DND-41 (cell line): ENCODE measurements at regions not wholly inside any gene's neighbourhood (a gene's known extent, or its start where the extent isn't known, plus 50 kb on each side); places are given as distances from the start of the nearest gene placed in this dataset.
"Not testable (repeated sequence)": the region's sequence is repeated elsewhere in the genome, so short reads cannot be mapped to it uniquely, and the experiment has no call there.

ENCODE experiments used
- ATAC-seq: fragments of 200-7000 bp; cut with Tn5 transposase; 3 replicates; pipeline ENCODE4 v1.9.1; 2021; ENCODE audit warnings: low read depth; ENCODE audit not compliant: insufficient read depth
- DNase-seq: peaks from one replicate; pipeline ENCODE4 v3.0.0-alpha.2; 2020
- H2AFZ ChIP-seq: 2 replicates; pipeline ENCODE4 v1.6.0; 2012; ENCODE audit warnings: low read depth, low read length
- H3K27ac ChIP-seq: 2 replicates; pipeline ENCODE4 v1.5.1; 2012; ENCODE audit warnings: low read length, inconsistent platforms
- H3K27me3 ChIP-seq: fragments of 200-600 bp; sonication (generic); 2 replicates; pipeline ENCODE4 v1.6.0; 2012; ENCODE audit warnings: low read length, mild to moderate bottlenecking, inconsistent platforms; ENCODE audit not compliant: insufficient read depth, poor library complexity
- H3K36me3 ChIP-seq: 2 replicates; pipeline ENCODE4 v1.5.1; 2012; ENCODE audit warnings: low read length, inconsistent platforms; ENCODE audit not compliant: insufficient read depth
- H3K4me1 ChIP-seq: 2 replicates; pipeline ENCODE4 v1.5.1; 2012; ENCODE audit warnings: mild to moderate bottlenecking, low read length; ENCODE audit not compliant: insufficient read depth
- H3K4me2 ChIP-seq: 2 replicates; pipeline ENCODE4 v1.6.0; 2012; ENCODE audit warnings: mild to moderate bottlenecking, moderate library complexity, low read length, inconsistent platforms; ENCODE audit not compliant: insufficient read depth
- H3K4me3 ChIP-seq, 2 experiments: fragments of 200-600 bp in 1 of 2; shearing (Covaris generic) in 1 of 2; 2 replicates each; pipeline ENCODE4 v1.5.1; 2012 to 2016; ENCODE audit warnings: inconsistent platforms in 2 of 2, low read length in 2 of 2, mild to moderate bottlenecking in 2 of 2, low read depth in 1 of 2, moderate library complexity in 1 of 2
- H3K79me2 ChIP-seq: 2 replicates; pipeline ENCODE4 v1.6.0; 2012; ENCODE audit warnings: low read length, inconsistent platforms; ENCODE audit not compliant: insufficient read depth
- H3K9ac ChIP-seq: 2 replicates; pipeline ENCODE4 v1.6.0; 2012; ENCODE audit warnings: low read depth, mild to moderate bottlenecking, inconsistent platforms, low read length, moderate library complexity
- H3K9me3 ChIP-seq: 2 replicates; pipeline ENCODE4 v1.5.1; 2012; ENCODE audit warnings: low read length, moderate library complexity, mild to moderate bottlenecking, inconsistent platforms; ENCODE audit not compliant: insufficient read depth, severe bottlenecking
- H4K20me1 ChIP-seq: 2 replicates; pipeline ENCODE4 v1.6.0; 2012; ENCODE audit warnings: low read length; ENCODE audit not compliant: insufficient read depth
- EZH2 ChIP-seq: IDR thresholded peaks from 3 replicates; pipeline ENCODE4 v1.6.1; 2012; ENCODE audit warnings: borderline replicate concordance, low read depth, mild to moderate bottlenecking, moderate library complexity, low read length, inconsistent platforms; ENCODE audit not compliant: severe bottlenecking
- TF ChIP-seq, protein P1 (sequence below): IDR thresholded peaks from 2 replicates; pipeline ENCODE4 v1.5.1; 2012; ENCODE audit warnings: borderline replicate concordance, low read length, moderate library complexity, mild to moderate bottlenecking; ENCODE audit not compliant: poor library complexity, severe bottlenecking; ENCODE audit errors: extremely low read depth

DNA sequence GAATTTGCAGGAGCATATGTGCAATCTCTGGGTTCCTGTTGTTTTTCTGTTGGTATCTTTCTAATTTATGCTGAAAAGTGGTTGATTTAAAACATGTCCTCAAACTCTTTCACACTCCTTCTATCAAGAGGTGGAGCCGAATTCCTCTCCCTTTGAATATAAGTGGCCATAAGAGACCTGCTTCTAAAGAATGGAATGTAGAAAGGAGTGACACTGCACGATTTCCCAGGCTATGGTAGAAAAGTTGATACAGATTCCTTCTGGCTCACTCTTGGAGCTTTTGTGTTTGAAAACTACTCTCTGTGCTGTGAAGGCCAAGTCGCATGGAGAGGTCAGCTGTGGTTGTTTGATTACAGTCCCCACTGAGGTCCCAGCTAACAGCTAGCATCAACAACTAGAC is 613.2 kb downstream of the ETNK1 start:
- DNase-seq: no peak
- Histone ChIP-seq H4K20me1 (no peaks in the 10 kb centered on the region), H3K27me3 (no peaks in the 10 kb centered on the region), H3K9ac (no peak overlapping the region), H3K36me3 (no peaks in the 10 kb centered on the region), H3K79me2 (no peaks in the 10 kb centered on the region), H2AFZ (no peak overlapping the region), H3K27ac (no peak overlapping the region), H3K4me3 (no peak overlapping the region), H3K4me1 (no peaks in the 10 kb centered on the region), H3K9me3 (no peaks in the 10 kb centered on the region), H3K4me2 (no peak overlapping the region)
- no peak for TF ChIP-seq EZH2
- TF ChIP-seq, protein P1, sequence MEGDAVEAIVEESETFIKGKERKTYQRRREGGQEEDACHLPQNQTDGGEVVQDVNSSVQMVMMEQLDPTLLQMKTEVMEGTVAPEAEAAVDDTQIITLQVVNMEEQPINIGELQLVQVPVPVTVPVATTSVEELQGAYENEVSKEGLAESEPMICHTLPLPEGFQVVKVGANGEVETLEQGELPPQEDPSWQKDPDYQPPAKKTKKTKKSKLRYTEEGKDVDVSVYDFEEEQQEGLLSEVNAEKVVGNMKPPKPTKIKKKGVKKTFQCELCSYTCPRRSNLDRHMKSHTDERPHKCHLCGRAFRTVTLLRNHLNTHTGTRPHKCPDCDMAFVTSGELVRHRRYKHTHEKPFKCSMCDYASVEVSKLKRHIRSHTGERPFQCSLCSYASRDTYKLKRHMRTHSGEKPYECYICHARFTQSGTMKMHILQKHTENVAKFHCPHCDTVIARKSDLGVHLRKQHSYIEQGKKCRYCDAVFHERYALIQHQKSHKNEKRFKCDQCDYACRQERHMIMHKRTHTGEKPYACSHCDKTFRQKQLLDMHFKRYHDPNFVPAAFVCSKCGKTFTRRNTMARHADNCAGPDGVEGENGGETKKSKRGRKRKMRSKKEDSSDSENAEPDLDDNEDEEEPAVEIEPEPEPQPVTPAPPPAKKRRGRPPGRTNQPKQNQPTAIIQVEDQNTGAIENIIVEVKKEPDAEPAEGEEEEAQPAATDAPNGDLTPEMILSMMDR: no peak
- ATAC-seq: no peak

DNA sequence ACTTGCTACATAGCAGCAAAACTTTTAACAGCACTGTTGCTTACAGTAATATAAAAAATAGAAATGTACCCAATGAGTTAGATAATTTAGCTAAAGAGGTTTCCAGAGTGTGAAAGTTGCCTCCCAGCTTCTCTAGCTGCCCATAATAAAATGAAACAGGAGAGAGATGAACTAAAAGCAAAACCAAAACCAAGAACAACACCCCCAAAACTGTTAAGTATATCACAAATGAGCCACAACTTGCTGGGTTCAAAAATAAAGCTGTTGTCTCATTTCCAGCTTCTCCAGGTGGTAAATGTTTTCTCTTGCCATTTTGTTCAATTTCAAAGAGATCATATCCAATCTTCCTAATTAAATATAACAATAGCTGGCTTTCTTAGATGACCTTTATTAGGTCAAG is 614.0 kb downstream of the ETNK1 start:
- H3K79me2 ChIP-seq: no peaks in the 10 kb centered on the region
- H3K4me1 ChIP-seq: no peaks in the 10 kb centered on the region
- H4K20me1 ChIP-seq: no peaks in the 10 kb centered on the region
- no peak overlapping the region for H3K4me3 ChIP-seq
- H3K36me3 ChIP-seq: no peaks in the 10 kb centered on the region
- H3K9me3 ChIP-seq: no peaks in the 10 kb centered on the region
- no peak for TF ChIP-seq EZH2
- TF ChIP-seq, protein P1: no peak
- no peak overlapping the region for H2AFZ ChIP-seq
- H3K4me2 ChIP-seq: no peak overlapping the region
- no peaks in the 10 kb centered on the region for H3K27me3 ChIP-seq
- DNase-seq (no peak), ATAC-seq (no peak)
- no peak overlapping the region for H3K27ac ChIP-seq
- H3K9ac ChIP-seq: no peak overlapping the region

DNA sequence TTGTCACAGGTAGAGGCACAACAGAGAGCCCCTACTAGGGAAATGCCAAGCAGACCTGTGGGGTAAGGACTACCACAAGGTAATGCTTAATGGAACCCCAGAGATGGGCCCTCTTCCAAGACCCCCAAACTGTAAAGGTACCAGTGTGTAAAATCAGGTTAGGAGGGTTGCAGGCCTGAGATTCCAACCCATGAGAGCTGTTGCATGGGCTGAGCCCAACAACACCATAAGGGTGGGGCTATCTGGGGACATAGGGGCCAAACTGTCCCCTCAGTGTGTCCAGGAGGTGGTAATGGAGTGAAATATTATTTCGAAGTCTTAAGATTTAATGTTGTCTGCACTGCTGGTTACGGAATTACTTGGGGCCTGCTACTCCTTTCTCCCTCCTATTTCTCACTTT is 620.2 kb downstream of the ETNK1 start:
- Histone ChIP-seq H3K36me3 (no peaks in the 10 kb centered on the region), H3K4me1 (no peaks in the 10 kb centered on the region), H2AFZ (no peak overlapping the region), H3K27me3 (no peaks in the 10 kb centered on the region), H4K20me1 (no peaks in the 10 kb centered on the region), H3K27ac (no peak overlapping the region), H3K79me2 (no peaks in the 10 kb centered on the region), H3K9ac (no peak overlapping the region), H3K4me3 (no peak overlapping the region), H3K4me2 (no peak overlapping the region), H3K9me3 (no peaks in the 10 kb centered on the region)
- no peak for ATAC-seq
- TF ChIP-seq, protein P1: no peak
- no peak for TF ChIP-seq EZH2
- no peak for DNase-seq

DNA sequence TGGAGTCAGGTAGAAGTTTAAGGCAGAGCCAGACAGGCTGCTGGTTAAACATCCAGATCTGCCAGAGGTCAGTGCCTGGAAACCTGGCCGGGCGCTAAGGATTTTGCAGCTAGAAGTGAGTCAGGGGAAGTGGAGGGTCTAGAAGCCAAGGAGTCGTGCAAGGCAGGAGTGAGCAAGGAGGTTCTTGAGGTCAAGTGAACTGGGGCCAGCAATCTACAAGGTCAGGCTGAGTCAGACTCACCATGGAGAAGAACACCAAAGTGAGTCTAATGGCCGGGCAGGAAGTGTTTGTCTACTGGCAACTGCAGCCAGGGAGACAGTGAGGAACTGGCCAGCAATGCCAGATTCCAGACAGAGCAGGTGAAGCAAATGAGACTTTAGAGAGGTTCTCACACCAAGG is 628.2 kb downstream of the ETNK1 start:
- no peak for ATAC-seq

DNA sequence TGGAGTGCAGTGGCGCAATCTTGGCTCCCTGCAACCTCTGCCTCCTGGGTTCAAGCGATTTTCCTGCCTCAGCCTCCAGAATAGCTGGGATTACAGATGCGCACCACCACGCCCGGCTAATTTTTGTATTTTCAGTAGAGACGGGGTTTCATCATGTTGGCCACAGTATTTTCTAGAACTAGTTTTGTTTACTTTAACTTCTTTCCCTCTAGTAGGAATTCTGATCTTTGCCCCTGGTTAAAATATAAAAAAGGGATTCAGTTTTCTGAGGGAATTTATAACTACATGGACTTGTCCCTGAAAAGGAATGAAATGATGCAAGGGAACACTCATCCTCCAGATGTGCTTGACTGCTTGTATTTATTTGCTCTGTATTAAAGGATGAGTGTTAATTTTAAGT is 628.9 kb downstream of the ETNK1 start:
- not testable (repeated sequence) for H3K79me2 ChIP-seq, H3K4me1 ChIP-seq, H3K27me3 ChIP-seq, H3K9me3 ChIP-seq, H4K20me1 ChIP-seq, H3K27ac ChIP-seq, H2AFZ ChIP-seq, H3K36me3 ChIP-seq, H3K4me2 ChIP-seq, DNase-seq, H3K4me3 ChIP-seq, H3K9ac ChIP-seq, ATAC-seq

More for the DNA sequence above, 628.2 kb downstream of the ETNK1 start:
- Histone ChIP-seq H3K79me2 (no peaks in the 10 kb centered on the region), H3K9me3 (no peaks in the 10 kb centered on the region), H3K27me3 (no peaks in the 10 kb centered on the region), H4K20me1 (no peaks in the 10 kb centered on the region), H3K27ac (no peak overlapping the region), H3K4me1 (no peaks in the 10 kb centered on the region), H3K4me3 (no peak overlapping the region), H3K4me2 (no peak overlapping the region), H2AFZ (no peak overlapping the region), H3K36me3 (no peaks in the 10 kb centered on the region), H3K9ac (no peak overlapping the region)
- TF ChIP-seq, protein P1: no peak
- TF ChIP-seq EZH2: no peak
- DNase-seq: no peak
